ENCODE measurements at regions not wholly inside any gene's neighbourhood (a gene's known extent, or its start where the extent isn't known, plus 50 kb on each side); places are given as distances from the start of the nearest gene placed in this dataset.
"Not testable (repeated sequence)": the region's sequence is repeated elsewhere in the genome, so short reads cannot be mapped to it uniquely, and the experiment has no call there.

DNA sequence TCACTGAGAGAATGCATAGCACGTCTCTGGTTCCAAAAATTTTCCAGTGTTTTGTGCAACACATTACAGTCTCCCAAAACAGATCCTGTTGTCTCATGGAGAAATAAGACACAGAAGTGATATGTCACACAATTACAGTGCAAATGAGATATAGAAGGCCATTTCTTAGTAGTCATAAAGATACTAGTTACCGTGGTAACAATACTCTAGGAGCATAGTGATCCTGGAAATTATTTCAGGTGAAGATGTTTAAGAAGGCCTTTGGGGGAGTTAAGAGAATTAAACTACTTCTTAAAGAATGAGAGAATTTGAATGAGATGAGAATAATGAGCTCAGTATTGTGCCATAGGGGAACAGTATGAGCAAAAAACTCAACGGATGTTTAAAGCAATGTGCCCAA is 628.0 kb upstream of the MIR17HG start:
- CTCF ChIA-PET, result no interaction called here
- POLR2A ChIA-PET, result no interaction called here
- Mint-ChIP-seq H3K36me3 (ENCODE audit: low read depth) (no peaks in the 10 kb centered on the region), H3K27ac (no peak overlapping the region), H3K4me3 (no peak overlapping the region), H3K4me1 (no peaks in the 10 kb centered on the region), H3K27me3 (no peaks in the 10 kb centered on the region), H3K9me3 (peaks cover 5% of the 10 kb centered on the region)
- no peak for ATAC-seq (ENCODE audit: low read depth)
- DNase-seq, result no peak
- TF ChIP-seq CTCF (IDR thresholded peaks at IDR 0.05), result no peak
- intact Hi-C loops (cut with micrococcal nuclease), result no loop called here

DNA sequence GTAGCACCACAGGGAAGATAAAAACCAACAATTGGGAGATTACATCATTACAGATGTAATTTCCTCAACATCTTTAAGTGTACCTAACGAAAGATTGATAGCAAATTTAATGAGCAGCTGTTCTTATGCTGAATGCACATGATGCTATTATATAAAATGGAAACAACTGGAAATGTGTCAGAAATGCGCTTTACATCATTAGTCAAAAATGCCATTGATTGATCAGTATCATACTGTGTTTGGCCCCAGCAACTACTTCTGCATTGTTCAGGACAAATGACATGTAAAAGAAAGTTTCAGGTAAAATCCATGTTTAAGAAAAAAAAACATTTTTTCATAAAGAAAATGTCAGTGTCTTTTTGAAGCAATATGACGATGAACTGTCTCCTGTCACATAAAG is 625.5 kb upstream of the MIR17HG start:
- Mint-ChIP-seq H3K9me3 (peaks cover 9% of the 10 kb centered on the region), H3K27ac (no peak overlapping the region), H3K4me3 (no peak overlapping the region), H3K36me3 (ENCODE audit: low read depth) (no peaks in the 10 kb centered on the region), H3K4me1 (no peaks in the 10 kb centered on the region), H3K27me3 (no peaks in the 10 kb centered on the region)
- POLR2A ChIA-PET, result no interaction called here
- DNase-seq (no peak), ATAC-seq (ENCODE audit: low read depth) (no peak)
- no peak for TF ChIP-seq CTCF (IDR thresholded peaks at IDR 0.05)
- CTCF ChIA-PET, result no interaction called here
- intact Hi-C loops (cut with micrococcal nuclease), result no loop called here

DNA sequence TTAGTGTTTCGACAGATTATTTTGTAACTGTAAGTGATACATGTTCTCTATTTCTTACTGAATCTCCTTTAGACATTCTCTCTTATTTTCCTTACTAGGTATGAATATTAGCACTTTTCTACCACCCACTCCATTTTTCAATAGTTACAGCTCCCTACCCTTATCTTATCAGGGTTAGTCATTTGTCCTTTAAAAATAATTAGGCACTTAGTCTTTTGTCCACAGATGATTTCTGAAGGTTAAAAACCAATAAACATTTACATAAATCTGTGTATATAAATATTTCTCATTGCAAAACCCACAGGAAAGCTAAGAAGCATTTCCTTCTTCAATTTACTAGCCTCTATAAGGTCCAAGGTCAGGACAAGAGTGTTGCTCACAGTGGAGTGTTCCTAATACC is 624.1 kb upstream of the MIR17HG start:
- H3K9me3 Mint-ChIP-seq, result peaks cover 9% of the 10 kb centered on the region
- intact Hi-C loops (cut with micrococcal nuclease), result no loop called here
- DNase-seq (no peak), ATAC-seq (ENCODE audit: low read depth) (no peak)
- no peaks in the 10 kb centered on the region for H3K36me3 Mint-ChIP-seq (ENCODE audit: low read depth)
- H3K27me3 Mint-ChIP-seq, result no peaks in the 10 kb centered on the region
- ChIA-PET CTCF (no interaction called here), POLR2A (no interaction called here)
- H3K4me3 Mint-ChIP-seq, result no peak overlapping the region
- no peak overlapping the region for H3K27ac Mint-ChIP-seq
- no peaks in the 10 kb centered on the region for H3K4me1 Mint-ChIP-seq
- no peak for TF ChIP-seq CTCF (IDR thresholded peaks at IDR 0.05)

- CTCF ChIA-PET, result no interaction called here
- Mint-ChIP-seq H3K4me1 (no peaks in the 10 kb centered on the region), H3K4me3 (no peak overlapping the region), H3K36me3 (ENCODE audit: low read depth) (no peaks in the 10 kb centered on the region), H3K27ac (no peak overlapping the region), H3K9me3 (peaks cover 12% of the 10 kb centered on the region), H3K27me3 (no peaks in the 10 kb centered on the region)
- POLR2A ChIA-PET, result no interaction called here
- TF ChIP-seq CTCF (IDR thresholded peaks at IDR 0.05), result no peak
- intact Hi-C loops (cut with micrococcal nuclease), result no loop called here
- no peak for DNase-seq
- no peak for ATAC-seq (ENCODE audit: low read depth)
These were observed 621.1 kb upstream of the MIR17HG start for GRCh38 chr13:90726375-90726774.

DNA sequence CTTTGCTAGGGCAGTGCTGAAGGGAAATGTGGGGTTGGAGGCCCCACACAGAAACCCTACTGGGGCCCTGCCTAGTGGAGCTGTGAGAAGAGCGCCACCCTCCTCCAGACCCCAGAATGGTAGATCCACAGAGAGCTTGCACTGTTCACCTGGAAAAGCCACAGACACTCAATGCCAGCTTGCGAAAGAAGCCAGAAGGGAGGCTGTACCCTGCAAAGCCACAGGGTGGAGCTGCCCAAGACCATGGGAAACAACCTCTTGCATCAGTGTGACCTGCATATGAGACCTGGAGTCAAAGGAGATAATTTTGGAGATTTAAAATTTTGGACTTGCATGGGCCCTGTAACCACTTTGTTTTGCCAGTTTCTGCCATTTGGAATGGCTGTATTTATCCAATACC is 615.4 kb upstream of the MIR17HG start:
- no peak for TF ChIP-seq CTCF (IDR thresholded peaks at IDR 0.05)
- no peak overlapping the region for H3K4me3 Mint-ChIP-seq
- H3K27me3 Mint-ChIP-seq, result no peaks in the 10 kb centered on the region
- peaks cover 15% of the 10 kb centered on the region for H3K9me3 Mint-ChIP-seq
- H3K36me3 Mint-ChIP-seq (ENCODE audit: low read depth), result no peaks in the 10 kb centered on the region
- ChIA-PET POLR2A (no interaction called here), CTCF (no interaction called here)
- no peak for ATAC-seq (ENCODE audit: low read depth)
- no peak overlapping the region for H3K27ac Mint-ChIP-seq
- no peak for DNase-seq
- intact Hi-C loops (cut with micrococcal nuclease), result no loop called here
- no peaks in the 10 kb centered on the region for H3K4me1 Mint-ChIP-seq

- H3K4me1 Mint-ChIP-seq; POLR2A ChIA-PET; H3K27me3 Mint-ChIP-seq; H3K36me3 Mint-ChIP-seq (ENCODE audit: low read depth); CTCF ChIA-PET; H3K27ac Mint-ChIP-seq; ATAC-seq (ENCODE audit: low read depth); intact Hi-C loops (cut with micrococcal nuclease); H3K4me3 Mint-ChIP-seq; DNase-seq: not testable (repeated sequence)
- H3K9me3 Mint-ChIP-seq, result peaks cover 17% of the 10 kb centered on the region
These were observed 613.0 kb upstream of the MIR17HG start for GRCh38 chr13:90734497-90734896.
